ENCODE measurements at regions not wholly inside any gene's neighbourhood (a gene's known extent, or its start where the extent isn't known, plus 50 kb on each side); places are given as distances from the start of the nearest gene placed in this dataset.

DNA sequence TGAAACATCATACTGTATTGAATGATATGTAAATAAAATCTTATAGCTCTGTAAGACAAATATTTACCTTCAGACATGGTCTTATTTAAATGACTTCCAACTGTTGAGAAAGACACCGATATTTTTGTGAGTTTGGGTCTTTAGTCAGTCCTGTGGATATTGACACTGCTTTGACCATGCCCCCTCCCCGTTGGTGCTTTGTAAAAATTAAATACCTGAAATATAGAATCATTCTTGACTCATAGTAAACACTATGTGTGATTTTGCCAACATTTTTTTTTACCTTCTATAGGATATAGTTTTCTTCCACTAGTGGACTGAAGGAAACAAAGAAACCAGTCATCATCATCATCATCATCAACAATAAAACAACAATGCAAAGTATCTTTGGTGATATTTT lies 114.3 kb upstream of the HS3ST1 start:
- Histone ChIP-seq H3K27ac (ENCODE audit: low read depth in 1 of 2, low read length in 2 of 2) (no peak overlapping the region), H3K36me3 (ENCODE audit: control insufficient read depth in 4 of 4, insufficient read depth in 3 of 4, low read depth in 1 of 4, low read length in 3 of 4) (no peaks in the 10 kb centered on the region), H3K4me3 (ENCODE audit: low read depth in 1 of 3, low read length in 3 of 3) (no peak overlapping the region), H3K4me1 (ENCODE audit: control insufficient read depth in 4 of 4, insufficient read depth in 4 of 4, low read length in 3 of 4) (no peaks in the 10 kb centered on the region), H3K9me3 (ENCODE audit: control insufficient read depth in 4 of 4, low read length in 3 of 4) (no peaks in the 10 kb centered on the region), H3K27me3 (ENCODE audit: control insufficient read depth in 4 of 4, insufficient read depth in 4 of 4, low read length in 3 of 4) (no peaks in the 10 kb centered on the region), H3K9ac (ENCODE audit: low read depth in 1 of 2, low read length in 2 of 2) (no peak overlapping the region)
- WGBS: 72% methylated on average over 2 of the region's 2 CpGs
- TF ChIP-seq NR2F2 (IDR thresholded peaks at IDR 0.05) (no peak), HNF4A (conservative IDR thresholded peaks at IDR 0.05) (no peak), JUND (IDR thresholded peaks at IDR 0.05) (no peak), TAF1 (conservative IDR thresholded peaks at IDR 0.05) (no peak), RXRA (IDR thresholded peaks at IDR 0.05) (no peak), YY1 (IDR thresholded peaks at IDR 0.05) (no peak), FOXA1 (IDR thresholded peaks at IDR 0.05) (no peak), MAX (IDR thresholded peaks at IDR 0.05) (no peak), HNF4G (IDR thresholded peaks at IDR 0.05) (no peak)
- TF ChIP-seq, protein P1, sequence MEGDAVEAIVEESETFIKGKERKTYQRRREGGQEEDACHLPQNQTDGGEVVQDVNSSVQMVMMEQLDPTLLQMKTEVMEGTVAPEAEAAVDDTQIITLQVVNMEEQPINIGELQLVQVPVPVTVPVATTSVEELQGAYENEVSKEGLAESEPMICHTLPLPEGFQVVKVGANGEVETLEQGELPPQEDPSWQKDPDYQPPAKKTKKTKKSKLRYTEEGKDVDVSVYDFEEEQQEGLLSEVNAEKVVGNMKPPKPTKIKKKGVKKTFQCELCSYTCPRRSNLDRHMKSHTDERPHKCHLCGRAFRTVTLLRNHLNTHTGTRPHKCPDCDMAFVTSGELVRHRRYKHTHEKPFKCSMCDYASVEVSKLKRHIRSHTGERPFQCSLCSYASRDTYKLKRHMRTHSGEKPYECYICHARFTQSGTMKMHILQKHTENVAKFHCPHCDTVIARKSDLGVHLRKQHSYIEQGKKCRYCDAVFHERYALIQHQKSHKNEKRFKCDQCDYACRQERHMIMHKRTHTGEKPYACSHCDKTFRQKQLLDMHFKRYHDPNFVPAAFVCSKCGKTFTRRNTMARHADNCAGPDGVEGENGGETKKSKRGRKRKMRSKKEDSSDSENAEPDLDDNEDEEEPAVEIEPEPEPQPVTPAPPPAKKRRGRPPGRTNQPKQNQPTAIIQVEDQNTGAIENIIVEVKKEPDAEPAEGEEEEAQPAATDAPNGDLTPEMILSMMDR (IDR thresholded peaks at IDR 0.05; ENCODE audit: low read depth, low read length, missing input control): no peak
- TF ChIP-seq, protein P2, sequence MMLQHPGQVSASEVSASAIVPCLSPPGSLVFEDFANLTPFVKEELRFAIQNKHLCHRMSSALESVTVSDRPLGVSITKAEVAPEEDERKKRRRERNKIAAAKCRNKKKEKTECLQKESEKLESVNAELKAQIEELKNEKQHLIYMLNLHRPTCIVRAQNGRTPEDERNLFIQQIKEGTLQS (IDR thresholded peaks at IDR 0.05): no peak
- DNase-seq (ENCODE audit: low spot score): no peak

DNA sequence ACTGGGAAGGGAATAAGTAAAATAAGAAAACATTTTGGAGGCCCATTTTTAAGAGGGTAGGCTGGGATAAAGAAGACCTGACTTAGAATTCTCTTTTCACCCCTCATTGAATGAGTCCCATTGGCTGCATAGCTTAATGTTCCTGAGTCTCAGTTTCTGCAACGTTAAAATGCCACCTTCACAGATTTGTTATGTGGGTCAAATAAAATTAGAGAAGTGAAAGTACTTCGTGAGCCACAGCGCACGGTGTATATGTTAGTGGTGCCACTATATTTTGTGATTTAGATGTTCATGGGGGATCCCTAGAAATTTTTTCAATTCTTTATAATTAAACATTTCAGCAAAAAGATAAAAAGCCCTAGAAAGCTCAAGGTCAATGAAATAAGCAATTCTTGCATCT lies 109.2 kb upstream of the HS3ST1 start:
- TF ChIP-seq YY1 (IDR thresholded peaks at IDR 0.05) (no peak), RAD21 (IDR thresholded peaks at IDR 0.05) (no peak), EGR1 (IDR thresholded peaks at IDR 0.05; ENCODE audit: low read depth in 2 of 2) (no peak), FOXA2 (IDR thresholded peaks at IDR 0.05) (no peak), SP1 (IDR thresholded peaks at IDR 0.05) (no peak), RXRA (IDR thresholded peaks at IDR 0.05) (no peak), FOXA1 (IDR thresholded peaks at IDR 0.05) (no peak), TAF1 (conservative IDR thresholded peaks at IDR 0.05) (no peak), ZBTB33 (IDR thresholded peaks at IDR 0.05) (no peak), HNF4G (IDR thresholded peaks at IDR 0.05) (no peak), GABPA (IDR thresholded peaks at IDR 0.05 in 1 of 2, conservative IDR thresholded peaks at IDR 0.05 in 1 of 2) (no peak), HNF4A (conservative IDR thresholded peaks at IDR 0.05) (no peak)
- TF ChIP-seq, protein P3, sequence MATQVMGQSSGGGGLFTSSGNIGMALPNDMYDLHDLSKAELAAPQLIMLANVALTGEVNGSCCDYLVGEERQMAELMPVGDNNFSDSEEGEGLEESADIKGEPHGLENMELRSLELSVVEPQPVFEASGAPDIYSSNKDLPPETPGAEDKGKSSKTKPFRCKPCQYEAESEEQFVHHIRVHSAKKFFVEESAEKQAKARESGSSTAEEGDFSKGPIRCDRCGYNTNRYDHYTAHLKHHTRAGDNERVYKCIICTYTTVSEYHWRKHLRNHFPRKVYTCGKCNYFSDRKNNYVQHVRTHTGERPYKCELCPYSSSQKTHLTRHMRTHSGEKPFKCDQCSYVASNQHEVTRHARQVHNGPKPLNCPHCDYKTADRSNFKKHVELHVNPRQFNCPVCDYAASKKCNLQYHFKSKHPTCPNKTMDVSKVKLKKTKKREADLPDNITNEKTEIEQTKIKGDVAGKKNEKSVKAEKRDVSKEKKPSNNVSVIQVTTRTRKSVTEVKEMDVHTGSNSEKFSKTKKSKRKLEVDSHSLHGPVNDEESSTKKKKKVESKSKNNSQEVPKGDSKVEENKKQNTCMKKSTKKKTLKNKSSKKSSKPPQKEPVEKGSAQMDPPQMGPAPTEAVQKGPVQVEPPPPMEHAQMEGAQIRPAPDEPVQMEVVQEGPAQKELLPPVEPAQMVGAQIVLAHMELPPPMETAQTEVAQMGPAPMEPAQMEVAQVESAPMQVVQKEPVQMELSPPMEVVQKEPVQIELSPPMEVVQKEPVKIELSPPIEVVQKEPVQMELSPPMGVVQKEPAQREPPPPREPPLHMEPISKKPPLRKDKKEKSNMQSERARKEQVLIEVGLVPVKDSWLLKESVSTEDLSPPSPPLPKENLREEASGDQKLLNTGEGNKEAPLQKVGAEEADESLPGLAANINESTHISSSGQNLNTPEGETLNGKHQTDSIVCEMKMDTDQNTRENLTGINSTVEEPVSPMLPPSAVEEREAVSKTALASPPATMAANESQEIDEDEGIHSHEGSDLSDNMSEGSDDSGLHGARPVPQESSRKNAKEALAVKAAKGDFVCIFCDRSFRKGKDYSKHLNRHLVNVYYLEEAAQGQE (IDR thresholded peaks at IDR 0.05): no peak
- TF ChIP-seq, protein P2 (IDR thresholded peaks at IDR 0.05): no peak
- TF ChIP-seq, protein P1 (IDR thresholded peaks at IDR 0.05; ENCODE audit: low read depth, low read length, missing input control): no peak
- no peak overlapping the region for H3K4me3 ChIP-seq (ENCODE audit: low read depth in 1 of 3, low read length in 3 of 3)
- WGBS: 57% methylated on average over 4 of the region's 4 CpGs

More for the DNA sequence above, 109.2 kb upstream of the HS3ST1 start:
- no peak for DNase-seq (ENCODE audit: low spot score)
- peaks cover 0 to 4% (median 0%) of the 10 kb centered on the region in 4 donors for H3K27me3 ChIP-seq (ENCODE audit: control insufficient read depth in 4 of 4, insufficient read depth in 4 of 4, low read length in 3 of 4)
- H3K36me3 ChIP-seq (ENCODE audit: control insufficient read depth in 4 of 4, insufficient read depth in 3 of 4, low read depth in 1 of 4, low read length in 3 of 4): no peaks in the 10 kb centered on the region
- H3K9ac ChIP-seq (ENCODE audit: low read depth in 1 of 2, low read length in 2 of 2): no peak overlapping the region
- H3K9me3 ChIP-seq (ENCODE audit: control insufficient read depth in 4 of 4, low read length in 3 of 4): no peaks in the 10 kb centered on the region
- no peaks in the 10 kb centered on the region for H3K4me1 ChIP-seq (ENCODE audit: control insufficient read depth in 4 of 4, insufficient read depth in 4 of 4, low read length in 3 of 4)
- H3K27ac ChIP-seq (ENCODE audit: low read depth in 1 of 2, low read length in 2 of 2): no peak overlapping the region
